NCI-H1092 treated with DMSO at 0.1 percent for 48 hours (cell line): ENCODE measurements at regions not wholly inside any gene's neighbourhood (a gene's known extent, or its start where the extent isn't known, plus 50 kb on each side); places are given as distances from the start of the nearest gene placed in this dataset.

Experiments
- DNase-seq: peaks from one replicate; lab custom pipeline; 2025; lab: John Stamatoyannopoulos, UW

DNA sequence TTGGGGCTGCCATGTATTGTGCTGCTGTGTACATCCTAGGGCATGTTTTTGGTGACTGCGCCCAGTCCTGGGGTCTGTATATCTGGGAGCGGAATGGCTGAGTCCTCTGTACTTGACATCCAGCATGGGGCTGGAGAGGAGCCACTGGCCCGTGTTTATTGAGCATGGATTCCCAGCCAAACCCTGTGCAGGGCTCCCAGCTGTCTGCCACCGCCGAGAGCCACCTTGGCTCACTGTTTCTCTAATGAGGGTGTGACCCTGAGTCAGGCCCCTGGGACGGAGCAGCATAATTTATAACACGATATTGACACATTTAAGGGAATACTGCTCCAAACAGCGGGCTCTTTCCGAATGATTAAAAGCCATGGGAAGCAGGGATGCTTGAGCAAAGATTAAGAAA lies 211.5 kb upstream of the PWP1 start:
- no peak for DNase-seq

DNA sequence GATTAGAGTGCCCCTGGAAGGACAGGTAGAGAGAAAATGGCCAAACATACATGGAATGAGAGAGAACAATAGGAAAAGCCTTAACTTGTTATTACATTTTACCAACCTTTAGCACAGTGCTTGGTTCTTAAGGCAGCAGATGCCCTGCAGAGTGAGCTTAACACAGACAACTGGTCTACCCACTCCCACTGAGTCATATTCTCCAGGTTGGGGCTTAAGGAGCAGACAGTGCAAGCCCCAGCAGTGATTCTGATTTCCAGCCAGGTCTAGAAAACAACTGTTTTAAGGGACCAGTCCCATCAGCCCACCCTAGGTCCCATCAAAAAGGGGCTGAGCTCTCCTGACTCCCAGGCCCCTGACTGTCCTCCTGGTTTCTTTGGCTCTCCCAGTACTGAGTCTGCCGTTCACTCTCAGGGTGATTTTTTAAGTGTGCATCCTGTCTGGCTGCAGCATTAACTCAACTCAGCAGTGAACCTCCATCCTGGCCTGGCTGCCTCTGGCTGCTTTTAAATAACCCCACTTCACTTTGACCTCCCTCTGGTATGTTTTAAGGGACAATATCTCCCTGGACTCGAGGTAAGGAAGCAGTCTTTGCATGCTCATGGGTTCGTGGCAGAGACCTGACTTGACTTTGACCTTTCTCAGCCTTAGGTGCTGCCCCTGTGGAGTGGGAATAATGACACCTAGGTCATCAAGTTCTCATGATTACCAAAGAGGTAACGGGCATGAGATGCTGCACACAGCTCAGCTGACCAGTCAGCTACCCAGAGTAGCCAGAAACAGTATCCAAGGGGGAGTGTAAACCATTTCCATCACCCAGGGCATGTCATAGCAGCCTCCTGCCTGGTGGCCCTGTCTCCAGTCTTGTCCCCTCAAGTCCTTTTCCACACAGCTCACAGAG lies 210.7 kb upstream of the PWP1 start:
- DNase-seq, result no peak

DNA sequence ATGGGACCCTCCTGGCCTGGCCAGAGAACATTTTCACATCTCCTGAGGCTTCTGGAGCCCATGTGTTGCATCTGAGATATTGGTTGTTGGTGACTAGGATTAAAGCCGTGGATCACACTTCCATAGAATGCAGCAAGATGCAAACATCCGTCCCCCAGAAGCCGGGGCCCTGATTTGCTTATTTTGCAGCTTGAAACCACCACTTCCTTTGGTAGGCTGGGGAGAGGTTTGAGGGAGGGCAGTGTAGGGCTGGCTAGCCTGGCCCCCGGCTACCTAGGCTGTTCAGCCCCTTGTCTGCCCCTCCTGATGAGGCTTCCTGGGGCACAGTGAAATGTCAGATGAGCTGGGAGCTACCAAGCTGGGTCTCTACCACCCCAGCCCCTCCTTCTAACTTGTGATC lies 209.7 kb upstream of the PWP1 start:
- DNase-seq, result no peak

DNA sequence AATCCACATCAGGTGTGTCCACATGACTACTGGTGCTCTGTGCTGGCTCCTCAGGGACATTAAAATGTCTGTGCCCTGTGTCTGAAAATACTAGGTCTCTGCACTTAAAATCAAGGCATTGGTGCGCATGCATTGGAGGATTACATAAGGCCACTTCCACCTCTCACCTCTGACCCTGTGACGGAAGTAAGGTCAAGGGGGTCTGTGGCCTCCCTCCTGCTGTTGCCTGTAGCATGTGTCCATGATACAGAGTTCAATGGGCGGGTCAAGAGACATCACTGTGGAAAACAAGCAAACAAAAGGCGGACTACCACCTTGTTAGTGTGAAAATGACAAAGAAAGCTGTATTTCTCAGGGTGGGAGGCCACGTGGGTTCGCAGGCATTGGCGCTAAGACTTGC lies 208.6 kb upstream of the PWP1 start:
- DNase-seq, result no peak

DNA sequence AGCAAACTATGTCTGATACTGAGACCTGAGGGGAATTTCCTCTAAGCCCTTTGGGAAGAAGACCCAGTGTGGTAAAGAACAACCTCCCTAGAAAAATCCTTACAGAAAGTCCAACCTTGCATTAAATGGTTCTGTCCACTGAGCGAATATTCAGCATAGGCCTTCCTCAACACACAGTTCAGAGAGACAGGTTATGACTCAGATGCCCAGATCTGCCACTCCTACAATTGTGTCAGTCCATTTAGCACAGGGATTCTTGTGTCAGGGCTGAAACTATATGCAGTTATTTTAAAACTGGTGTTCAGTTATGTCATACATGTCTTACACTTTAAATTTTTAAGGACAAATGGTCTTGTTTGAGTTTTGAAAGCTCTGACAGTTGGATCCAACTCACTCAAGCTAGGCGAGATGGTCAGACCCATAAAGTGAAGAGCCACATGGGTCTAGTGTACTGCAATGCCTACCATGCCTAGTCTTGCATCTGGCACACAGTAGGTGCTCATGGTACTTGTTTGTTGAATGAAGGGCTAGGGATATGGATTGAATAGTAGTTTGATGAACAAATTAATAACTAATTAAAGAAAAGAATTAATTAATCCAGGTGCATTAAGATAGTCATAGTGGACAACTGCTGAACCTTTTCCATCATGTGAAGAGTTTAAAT lies 207.5 kb upstream of the PWP1 start:
- no peak for DNase-seq

DNA sequence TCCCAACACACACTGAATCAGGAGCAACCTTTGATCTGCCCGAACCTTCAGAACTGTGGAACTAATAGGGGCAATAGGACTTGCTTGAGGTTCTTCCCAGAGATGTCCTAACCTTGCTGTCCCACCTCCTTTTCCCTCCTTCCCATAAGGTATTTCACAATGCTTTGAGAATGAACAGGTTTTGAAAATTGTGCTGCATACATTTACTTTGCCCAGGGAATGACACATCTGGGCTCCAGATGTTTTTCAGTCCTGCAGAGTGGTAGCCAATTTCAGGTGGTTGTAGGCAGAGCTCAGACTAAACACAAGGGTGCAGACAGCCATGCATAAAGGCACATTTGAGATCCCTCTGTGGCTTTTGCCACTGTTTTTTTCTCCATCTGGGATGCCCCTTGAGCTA lies 206.7 kb upstream of the PWP1 start:
- no peak for DNase-seq

DNA sequence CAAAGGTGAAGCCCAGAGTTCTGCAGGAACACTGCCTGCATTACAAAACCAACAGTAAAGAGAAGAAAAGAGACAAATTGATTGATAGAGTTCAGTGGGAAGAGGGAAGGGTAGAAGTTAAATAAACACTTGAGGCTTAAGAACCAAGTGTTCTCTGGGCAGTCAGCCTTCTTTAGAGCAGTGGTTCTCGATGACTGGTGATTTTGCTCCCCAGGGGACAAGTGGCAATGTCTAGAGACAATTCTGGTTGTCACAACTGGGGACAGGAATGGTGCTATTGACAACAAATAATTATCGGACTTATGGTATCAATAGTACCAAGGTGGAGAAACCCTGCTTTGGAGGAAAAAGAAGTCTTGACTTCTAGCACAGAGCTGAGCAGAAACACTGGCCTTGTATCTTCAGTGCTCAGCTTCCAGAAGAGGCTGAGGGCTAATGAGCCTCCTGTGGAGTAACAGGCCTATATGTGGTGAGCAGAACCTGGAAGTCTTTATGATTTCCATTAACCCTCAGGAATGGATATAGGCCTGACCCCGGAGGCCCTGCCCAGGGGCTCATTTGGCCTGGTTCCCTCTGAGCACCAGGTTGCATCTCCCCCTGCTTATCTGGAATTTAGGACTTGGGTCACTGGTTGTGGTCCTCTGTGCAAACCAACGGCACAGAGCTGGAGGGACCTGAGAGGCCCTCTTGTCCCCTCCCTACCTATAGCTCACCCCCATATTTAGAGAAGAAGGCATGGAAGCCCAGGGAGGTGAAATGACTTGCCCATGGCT lies 204.6 kb upstream of the PWP1 start:
- DNase-seq, result no peak

DNA sequence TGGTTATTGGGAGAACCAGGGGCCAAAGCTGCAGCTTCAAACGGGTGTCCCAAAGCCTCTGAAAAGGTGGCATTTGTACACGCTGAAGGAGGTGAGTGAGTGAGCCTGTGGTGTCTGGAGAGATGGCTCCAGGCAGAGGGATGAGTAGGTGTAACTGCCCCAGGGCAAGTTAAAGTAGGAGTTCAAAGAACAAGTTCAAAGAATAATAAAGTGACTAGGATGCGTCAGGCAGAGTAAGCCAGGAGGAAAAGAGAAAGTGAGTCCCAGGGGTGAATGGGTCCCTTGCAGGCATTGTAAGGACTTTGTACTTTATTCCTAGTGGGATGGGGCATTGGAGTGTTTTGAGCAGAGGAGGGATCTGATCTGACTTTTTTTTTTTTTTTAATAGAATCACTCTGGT lies 201.4 kb upstream of the PWP1 start:
- DNase-seq, result no peak

DNA sequence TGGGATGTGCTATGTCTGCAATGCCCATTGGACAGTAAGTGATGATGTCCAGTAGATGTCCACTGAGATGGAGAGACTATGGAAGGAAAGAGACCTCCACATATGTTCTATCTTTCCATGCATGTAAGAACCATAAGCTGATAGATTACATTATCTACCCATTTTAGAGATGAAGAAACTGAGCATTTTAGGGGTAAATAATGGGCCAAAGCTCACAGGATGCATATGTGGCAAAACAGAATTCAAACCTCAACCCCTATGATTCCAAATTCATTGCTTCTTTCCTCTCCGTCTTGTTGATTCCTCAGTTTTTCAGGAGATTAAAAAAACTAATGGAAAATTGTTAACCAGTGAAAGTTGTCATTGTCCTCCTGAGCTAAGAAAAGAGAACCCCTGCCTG lies 200.7 kb upstream of the PWP1 start:
- DNase-seq, result no peak

DNA sequence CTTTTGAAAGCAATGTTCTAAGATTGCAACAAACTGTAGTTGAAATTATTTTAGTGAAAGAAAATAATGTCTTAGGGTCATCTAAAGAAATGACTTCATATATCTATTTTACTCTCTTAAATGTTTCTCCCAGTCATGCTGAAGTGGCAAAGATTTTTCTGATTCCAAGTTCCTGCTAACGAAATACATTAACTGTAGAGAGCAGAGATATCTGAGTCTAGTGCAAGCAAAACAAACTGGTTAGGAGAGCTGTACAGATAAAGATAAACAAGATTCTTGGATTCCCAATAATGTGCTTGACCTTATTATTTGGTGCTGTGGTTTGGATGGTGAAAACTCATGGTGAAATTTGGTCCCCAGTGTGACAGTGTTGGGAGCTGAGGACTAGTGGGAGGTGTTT lies 199.9 kb upstream of the PWP1 start:
- no peak for DNase-seq

DNA sequence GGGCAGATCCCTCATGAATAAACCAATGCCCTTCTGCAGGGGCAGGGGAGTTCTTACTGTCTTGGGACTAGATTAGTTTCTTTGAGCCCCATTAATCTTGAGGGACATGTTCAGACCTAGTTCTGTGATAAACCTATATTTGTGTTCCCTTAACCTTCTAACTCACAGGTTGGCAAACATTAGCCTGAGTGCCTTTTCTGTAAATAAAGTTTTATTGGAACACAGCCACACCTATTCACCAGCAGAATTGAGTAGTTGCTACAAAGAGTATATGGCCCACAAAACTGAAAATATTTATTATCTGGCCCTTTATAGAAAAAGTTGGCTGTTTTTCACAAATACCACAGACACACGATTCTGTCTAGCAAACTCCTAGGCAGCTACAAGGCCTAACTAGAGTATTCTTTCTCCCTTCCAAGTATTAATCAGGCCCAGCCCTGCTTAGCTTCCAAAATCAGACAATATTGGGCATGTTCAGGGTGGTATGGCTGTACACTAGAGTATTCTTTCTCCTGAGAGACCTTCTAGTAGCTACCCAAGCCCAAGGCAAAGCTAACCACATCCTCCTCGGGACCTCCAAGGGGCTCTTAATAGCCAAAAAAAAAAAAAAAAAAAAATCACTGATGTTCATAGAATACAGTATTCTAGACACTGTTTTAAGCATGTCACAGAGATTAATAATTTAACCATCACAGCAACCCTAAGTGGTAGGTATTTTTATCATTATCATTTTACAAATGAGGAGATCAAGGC lies 199.3 kb upstream of the PWP1 start:
- DNase-seq, result no peak

DNA sequence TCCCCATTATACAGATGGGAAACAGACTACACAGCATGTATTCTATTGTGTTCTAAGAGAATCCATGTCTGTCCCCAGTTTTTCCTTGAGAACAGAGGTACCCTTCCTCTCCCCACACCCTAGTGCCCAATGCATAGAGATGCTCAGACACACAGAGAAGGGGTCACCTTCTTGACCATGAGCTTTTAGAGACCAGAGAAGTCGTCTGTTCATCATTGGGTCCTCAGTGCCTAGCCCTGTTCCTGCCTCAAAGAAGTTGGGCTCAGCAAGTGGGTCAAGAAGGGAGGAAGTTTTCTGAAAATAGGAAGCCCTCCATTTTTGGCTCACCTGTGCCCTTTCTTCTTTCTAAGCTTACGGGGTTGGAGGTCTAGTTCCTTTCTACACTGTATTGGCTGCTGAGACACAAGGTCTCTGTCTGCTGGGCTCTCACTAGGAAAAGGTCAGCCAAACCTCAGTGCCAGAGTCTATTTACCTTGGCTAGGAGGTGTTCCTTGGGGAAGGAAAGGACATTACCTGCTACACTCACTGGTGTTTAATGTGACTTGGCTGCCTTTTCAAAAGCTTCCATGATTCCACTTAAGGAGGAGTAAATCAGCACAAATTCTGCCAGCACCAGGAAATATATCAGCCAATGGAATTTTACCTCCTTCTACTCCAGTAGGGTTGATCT lies 198.5 kb upstream of the PWP1 start:
- DNase-seq, result no peak

DNA sequence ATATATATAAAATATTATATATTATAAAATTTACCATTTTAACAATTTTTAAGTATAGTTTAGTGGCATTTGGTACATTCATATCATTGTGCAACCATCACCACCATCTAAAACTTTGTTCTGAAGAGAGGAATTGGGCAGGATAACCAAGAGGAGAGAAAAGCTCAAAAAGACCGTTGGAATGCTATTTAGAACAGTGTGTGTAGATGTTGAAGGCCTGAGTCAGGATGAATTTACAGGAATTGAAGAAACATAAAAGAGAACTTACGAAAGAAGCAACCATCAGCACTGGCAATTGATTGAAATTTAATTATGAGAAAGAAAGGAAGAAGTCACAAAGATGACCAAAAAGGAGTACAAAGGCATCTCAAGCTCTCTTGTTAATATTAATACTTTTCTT lies 196.9 kb upstream of the PWP1 start:
- no peak for DNase-seq

DNA sequence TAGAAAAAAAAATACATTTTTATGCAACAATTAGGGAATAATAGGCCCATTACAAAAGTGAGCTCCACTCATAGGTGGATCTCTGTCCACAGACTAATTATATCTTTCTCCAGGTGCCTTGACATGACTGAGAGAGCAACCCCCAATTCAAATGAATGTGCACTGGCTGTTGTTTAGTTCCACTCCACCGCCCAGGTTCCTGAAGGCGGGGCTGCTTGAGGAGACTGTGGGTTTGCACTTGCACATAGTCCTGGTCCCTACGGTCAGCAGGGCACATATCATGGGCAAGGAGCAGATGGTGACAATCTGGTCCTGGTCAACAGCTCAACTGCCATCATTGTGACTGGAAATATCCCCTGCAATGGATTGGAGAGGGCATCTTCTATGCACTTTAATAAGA lies 195.6 kb upstream of the PWP1 start:
- no peak for DNase-seq

DNA sequence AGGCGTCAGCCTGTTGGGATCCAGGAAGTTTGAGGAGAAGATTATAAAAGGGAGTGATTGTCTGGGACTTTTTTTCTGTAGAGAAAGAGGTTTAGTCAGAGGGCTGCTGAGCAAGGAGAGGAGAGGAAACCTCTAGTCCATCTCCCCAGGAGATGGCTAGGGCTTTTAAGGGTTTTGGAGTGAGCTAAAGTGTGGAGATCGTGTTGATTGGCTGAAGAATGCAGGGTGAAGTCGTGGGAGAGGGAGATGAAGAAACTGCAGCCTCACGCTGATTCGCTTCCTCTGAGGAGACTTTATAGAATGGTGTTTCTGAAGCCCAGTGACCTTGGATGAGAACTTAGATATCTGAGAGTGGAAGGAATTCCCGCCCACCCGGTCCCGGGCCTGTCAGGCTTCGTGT lies 193.7 kb upstream of the PWP1 start:
- no peak for DNase-seq

DNA sequence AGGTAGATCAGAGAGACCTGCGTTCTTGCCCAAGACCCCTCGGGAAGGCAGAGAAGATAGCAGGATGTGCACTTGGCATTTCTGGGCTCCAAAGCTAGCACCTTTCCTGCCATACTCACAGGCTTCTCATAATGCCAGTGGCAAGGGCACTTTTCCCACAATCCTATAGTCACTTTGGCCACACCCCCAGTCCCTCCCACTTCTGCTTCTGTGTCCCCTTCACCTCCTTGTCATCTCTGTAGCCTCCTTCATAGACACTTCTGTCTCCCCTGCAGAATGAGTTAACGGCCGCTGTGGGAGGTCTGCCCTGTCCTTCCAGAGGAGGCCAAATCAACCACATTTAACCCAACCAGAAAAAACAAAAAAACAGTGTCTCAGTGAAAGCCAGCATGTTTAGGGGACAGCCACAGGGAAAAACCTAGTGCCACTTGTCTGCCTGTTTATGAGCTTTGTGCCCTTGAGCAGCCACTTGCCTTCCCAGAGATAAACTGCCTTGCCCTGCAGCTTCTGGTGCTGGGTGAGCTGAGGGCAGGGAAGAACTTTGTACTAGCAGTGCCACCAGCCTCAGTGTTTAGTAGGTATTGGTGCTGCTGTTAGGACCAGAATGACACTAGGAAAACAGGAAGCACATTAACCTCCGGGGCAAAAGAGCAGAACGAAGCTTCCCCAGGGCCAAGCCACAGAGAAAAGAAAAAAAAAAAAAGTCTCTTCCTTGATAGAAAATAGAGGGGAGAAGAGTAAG lies 193.0 kb upstream of the PWP1 start:
- DNase-seq, result no peak

DNA sequence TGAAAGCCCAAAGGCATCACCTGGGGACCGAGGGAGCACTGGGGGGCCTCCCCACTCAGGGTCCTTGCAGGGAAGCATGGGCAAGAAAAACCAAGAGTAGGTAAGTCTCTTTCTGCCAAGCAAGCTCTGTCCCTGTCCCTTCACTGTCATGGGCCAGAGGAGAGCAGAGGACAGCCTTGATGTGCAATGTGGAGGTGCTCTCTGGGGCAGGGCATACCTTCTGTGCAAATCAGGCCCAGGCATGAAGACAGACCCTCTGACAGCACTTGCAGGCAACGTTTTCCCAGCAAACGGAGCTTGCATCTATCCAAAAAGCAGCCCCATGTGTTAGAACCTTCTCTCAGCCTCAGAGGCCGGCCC lies 192.5 kb upstream of the PWP1 start:
- no peak for DNase-seq

DNA sequence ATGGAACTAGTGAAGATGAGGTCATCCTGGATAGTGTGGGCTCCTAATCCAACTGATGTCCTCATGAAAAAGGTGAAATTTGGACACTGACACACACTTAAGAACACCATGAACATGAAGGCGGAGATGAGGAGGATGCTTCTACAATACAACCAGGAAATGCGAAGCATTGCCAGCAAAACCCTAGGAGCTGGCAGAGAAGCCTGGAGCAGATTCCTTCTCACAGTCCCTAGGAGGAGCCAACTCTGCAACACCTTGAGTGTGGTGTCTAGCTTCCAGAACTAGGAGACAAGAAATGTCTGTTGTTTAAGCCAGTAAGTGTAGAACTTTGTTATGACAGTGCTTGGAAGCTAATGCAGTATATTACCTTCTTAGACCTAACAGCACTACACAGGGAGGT lies 191.9 kb upstream of the PWP1 start:
- no peak for DNase-seq

DNA sequence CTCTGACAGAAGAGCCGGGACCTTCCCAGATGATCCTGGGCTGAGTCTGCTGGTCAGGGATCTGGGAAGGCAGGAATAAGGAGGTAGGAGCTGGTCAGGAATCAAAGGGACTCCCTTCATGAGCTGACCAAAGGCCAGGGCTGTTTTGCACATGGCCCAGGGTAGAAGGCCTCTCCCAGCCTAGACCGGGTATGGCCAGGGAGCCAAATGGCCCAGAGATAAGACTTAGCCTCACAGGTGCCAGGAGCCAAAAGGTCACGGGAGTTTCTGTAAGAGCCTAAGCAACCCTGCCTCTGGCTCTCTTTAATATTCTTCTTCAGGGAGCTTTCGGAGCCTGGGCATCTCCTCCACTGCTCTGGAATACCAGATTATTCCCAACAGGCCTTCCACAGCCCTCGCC lies 191.3 kb upstream of the PWP1 start:
- DNase-seq, result no peak

DNA sequence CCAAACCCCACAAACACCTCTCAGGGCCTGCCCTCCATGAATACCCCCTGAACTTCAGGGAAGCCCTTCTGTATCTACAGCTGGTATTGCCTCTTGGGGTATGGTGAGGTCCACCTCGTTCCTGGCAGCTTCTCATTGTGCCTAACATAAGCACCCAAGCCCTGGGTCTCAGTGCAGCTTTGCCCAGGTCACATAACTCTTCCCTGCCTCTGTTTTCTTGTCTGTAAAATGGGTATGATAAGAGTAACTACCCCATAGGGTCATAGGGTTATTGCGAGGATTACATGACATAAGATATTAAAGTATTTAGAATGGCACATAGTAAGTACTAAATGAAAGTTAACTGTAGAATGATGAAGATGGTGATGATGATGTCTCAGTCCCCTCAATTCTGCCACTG lies 190.0 kb upstream of the PWP1 start:
- no peak for DNase-seq

DNA sequence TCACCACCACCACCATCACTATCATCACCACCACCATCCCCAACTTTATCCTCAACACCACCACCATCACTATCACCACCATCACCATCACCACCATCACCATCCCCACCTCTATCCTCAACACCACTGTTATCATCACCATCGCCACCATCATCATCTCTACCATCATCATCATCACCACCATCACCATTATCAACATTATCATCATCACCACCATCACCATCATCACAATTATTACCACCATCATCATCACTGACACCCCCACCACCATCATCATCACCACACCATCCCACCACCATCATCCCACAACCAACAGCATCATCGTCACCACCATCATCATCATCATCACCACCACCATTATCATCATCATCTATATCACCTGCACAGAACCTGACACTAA lies 188.4 kb upstream of the PWP1 start:
- DNase-seq, result no peak
